HG03196 (cell line): ENCODE measurements at regions not wholly inside any gene's neighbourhood (a gene's known extent, or its start where the extent isn't known, plus 50 kb on each side); places are given as distances from the start of the nearest gene placed in this dataset.
"Not testable (repeated sequence)": the region's sequence is repeated elsewhere in the genome, so short reads cannot be mapped to it uniquely, and the experiment has no call there.

Experiments used
- ATAC-seq: cut with Tn5 transposase; IDR thresholded peaks from one replicate; pipeline ENCODE4 v1.9.1; 2021; ENCODE audit not compliant: unreplicated experiment

GRCh38 chr7:82501346-82501745 is 57.8 kb upstream of the CACNA2D1 start:
- no peak for ATAC-seq

GRCh38 chr7:82499546-82499945 is 56.0 kb upstream of the CACNA2D1 start:
- ATAC-seq: not testable (repeated sequence)

DNA sequence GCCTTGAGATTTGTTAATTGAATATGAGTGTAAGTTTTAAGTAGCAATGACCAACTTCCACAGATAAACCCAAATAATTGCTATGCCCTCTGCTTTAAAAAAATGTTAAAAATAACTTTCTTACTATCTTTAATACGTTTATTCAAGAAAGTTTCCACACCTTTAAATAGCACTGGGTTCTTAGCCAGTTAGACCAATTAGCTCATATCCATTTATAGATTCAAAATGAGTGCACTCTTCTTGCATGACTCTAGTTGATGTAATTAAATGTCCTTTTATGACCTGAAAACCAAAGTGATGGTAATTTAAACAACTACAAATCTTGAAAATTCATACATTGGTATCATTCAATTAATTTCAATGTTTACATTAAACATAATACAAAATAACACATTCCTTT is 50.8 kb upstream of the CACNA2D1 start:
- ATAC-seq: no peak
